CD4-positive, CD25-positive, alpha-beta regulatory T cell (primary cell): ENCODE measurements at regions not wholly inside any gene's neighbourhood (a gene's known extent, or its start where the extent isn't known, plus 50 kb on each side); places are given as distances from the start of the nearest gene placed in this dataset.

Experiments used
- ATAC-seq, 2 donors: fragments of 150-1000 bp; cut with Tn5 transposase; one replicate each; pipeline ENCODE4 v1.10.0; 2021; ENCODE audit warnings: low read depth in 2 of 2, moderate number of reproducible peaks in 2 of 2, moderate library complexity in 1 of 2
- DNase-seq, 3 donors: peaks; one replicate each; pipeline versions ENCODE4 v3.0.0 to v3.0.0-alpha.2; 2012 to 2022; ENCODE audit warnings: mixed read lengths in 1 of 3
- H3K27ac ChIP-seq: one replicate; pipeline ENCODE4 v1.7.0; 2013; ENCODE audit warnings: mild to moderate bottlenecking, low read length; ENCODE audit not compliant: insufficient read depth, poor library complexity, severe bottlenecking
- H3K27me3 ChIP-seq: one replicate; pipeline ENCODE4 v1.7.0; 2013; ENCODE audit warnings: low read length; ENCODE audit not compliant: control insufficient read depth, insufficient read depth
- H3K36me3 ChIP-seq: one replicate; pipeline ENCODE4 v1.7.0; 2013; ENCODE audit warnings: mild to moderate bottlenecking, low read length, moderate library complexity; ENCODE audit not compliant: control insufficient read depth, insufficient read depth
- H3K4me1 ChIP-seq: 2 replicates; pipeline ENCODE4 v1.7.0; 2013; ENCODE audit warnings: mild to moderate bottlenecking, low read length; ENCODE audit not compliant: insufficient read depth, control insufficient read depth, poor library complexity, severe bottlenecking
- H3K4me3 ChIP-seq: one replicate; pipeline ENCODE4 v1.7.0; 2013; ENCODE audit warnings: low read depth, mild to moderate bottlenecking, low read length, moderate library complexity
- H3K9me3 ChIP-seq, 2 experiments: 1 replicate in 1 of 2; 2 replicates in 1 of 2; pipeline ENCODE4 v1.7.0; 2013; ENCODE audit warnings: low read length in 2 of 2, mild to moderate bottlenecking in 1 of 2, moderate library complexity in 1 of 2; ENCODE audit not compliant: control insufficient read depth in 2 of 2
- H3K27ac Mint-ChIP-seq, 3 donors: one replicate each; pipeline ENCODE4 v1.8.0; 2020 to 2022; ENCODE audit warnings: mild to moderate bottlenecking in 3 of 3, mixed read lengths in 3 of 3, moderate library complexity in 2 of 3
- H3K27me3 Mint-ChIP-seq: one replicate; pipeline ENCODE4 v1.8.0; 2022; ENCODE audit warnings: mild to moderate bottlenecking, mixed read lengths
- H3K36me3 Mint-ChIP-seq: one replicate; pipeline ENCODE4 v1.8.0; 2020; ENCODE audit warnings: mixed read lengths
- H3K4me1 Mint-ChIP-seq, 4 donors: one replicate each; pipeline ENCODE4 v1.8.0; 2020 to 2022; ENCODE audit warnings: mixed read lengths in 4 of 4, mild to moderate bottlenecking in 1 of 4
- H3K4me3 Mint-ChIP-seq, 4 donors: one replicate each; pipeline ENCODE4 v1.8.0; 2020 to 2022; ENCODE audit warnings: mild to moderate bottlenecking in 4 of 4, mixed read lengths in 4 of 4, moderate library complexity in 3 of 4
- H3K9me3 Mint-ChIP-seq, 7 donors: one replicate each; pipeline ENCODE4 v1.8.0; 2020 to 2022; ENCODE audit warnings: mixed read lengths in 7 of 7, mild to moderate bottlenecking in 3 of 7, moderate library complexity in 2 of 7

DNA sequence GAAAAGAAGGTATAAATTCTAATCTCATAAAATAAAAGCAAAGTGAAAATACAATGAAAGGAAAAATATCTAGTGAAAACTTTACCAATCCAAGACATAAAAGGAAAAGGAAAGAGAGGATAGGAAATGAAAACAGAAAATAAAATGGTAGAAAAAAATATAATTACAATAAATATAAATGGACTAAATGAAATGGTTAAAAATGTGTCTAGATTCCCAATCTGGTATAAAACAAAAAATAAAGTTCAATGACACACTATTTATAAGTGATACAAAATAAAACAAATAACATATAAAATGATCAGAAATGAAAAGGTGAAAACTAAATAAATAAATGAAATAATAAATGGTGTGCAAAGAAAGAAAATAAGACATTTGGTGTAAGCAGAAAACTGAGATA lies 516.4 kb upstream of the RORB start:
- H3K9me3 Mint-ChIP-seq: peaks cover 0 to 10% (median 4%) of the 10 kb centered on the region in 7 donors
- no peaks in the 10 kb centered on the region for H3K36me3 Mint-ChIP-seq
- Histone ChIP-seq H3K27me3 (no peaks in the 10 kb centered on the region), H3K36me3 (no peaks in the 10 kb centered on the region), H3K4me3 (no peak overlapping the region), H3K9me3 (peaks cover 0 to 3% of the 10 kb centered on the region in 2 experiments), H3K27ac (no peak overlapping the region), H3K4me1 (no peaks in the 10 kb centered on the region)
- no peak overlapping the region for H3K27ac Mint-ChIP-seq
- H3K4me1 Mint-ChIP-seq: no peaks in the 10 kb centered on the region
- no peaks in the 10 kb centered on the region for H3K27me3 Mint-ChIP-seq
- ATAC-seq: no peak
- no peak overlapping the region for H3K4me3 Mint-ChIP-seq
- DNase-seq: no peak

DNA sequence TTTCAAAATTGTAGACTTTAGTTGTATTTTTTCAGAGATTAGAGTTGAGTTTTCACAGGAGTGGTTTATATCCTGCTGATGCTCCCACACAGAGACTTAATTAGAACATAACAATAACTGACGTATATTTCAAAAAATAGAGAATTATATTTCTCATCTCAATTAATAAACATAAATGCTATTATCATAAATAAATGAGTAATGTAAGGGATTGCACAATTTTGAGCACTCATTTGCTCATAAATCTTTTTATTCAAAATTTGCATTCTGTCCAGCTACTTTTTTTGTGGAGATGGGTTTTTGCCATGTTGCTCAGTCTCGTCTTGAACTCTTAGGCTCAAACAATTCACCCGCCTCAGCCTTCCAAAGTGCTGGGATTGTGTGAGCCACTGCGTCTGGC lies 515.7 kb upstream of the RORB start:
- Histone ChIP-seq H3K36me3 (no peaks in the 10 kb centered on the region), H3K4me3 (no peak overlapping the region), H3K9me3 (peaks cover 0 to 3% of the 10 kb centered on the region in 2 experiments), H3K27ac (no peak overlapping the region), H3K27me3 (no peaks in the 10 kb centered on the region), H3K4me1 (no peaks in the 10 kb centered on the region)
- no peaks in the 10 kb centered on the region for H3K36me3 Mint-ChIP-seq
- no peak overlapping the region for H3K27ac Mint-ChIP-seq
- no peaks in the 10 kb centered on the region for H3K27me3 Mint-ChIP-seq
- ATAC-seq (no peak), DNase-seq (no peak)
- H3K4me1 Mint-ChIP-seq: no peaks in the 10 kb centered on the region
- H3K4me3 Mint-ChIP-seq: no peak overlapping the region
- H3K9me3 Mint-ChIP-seq: peaks cover 0 to 13% (median 4%) of the 10 kb centered on the region in 7 donors

DNA sequence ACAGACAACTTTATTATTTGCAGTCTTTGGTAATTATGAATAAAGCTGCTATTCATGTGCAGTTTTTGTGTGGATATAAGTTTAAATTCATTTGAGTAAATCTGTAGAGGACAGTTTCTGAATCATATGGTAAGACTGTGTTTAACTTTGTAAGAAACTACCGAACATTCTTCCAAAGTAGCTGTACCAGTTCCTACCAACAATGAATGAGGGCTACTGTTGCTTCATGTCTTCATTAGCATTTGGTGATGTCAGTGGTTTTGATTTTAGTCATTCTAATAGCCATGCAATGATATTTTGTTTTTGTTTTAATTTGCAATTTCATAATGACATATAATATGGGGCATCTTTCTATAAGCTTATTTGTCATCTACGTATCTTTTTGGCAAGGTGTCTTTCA lies 501.3 kb upstream of the RORB start:
- no peaks in the 10 kb centered on the region for H3K36me3 Mint-ChIP-seq
- H3K4me3 Mint-ChIP-seq: no peak overlapping the region
- Histone ChIP-seq H3K36me3 (no peaks in the 10 kb centered on the region), H3K4me1 (no peaks in the 10 kb centered on the region), H3K9me3 (peaks cover 0 to 5% of the 10 kb centered on the region in 2 experiments), H3K27ac (no peak overlapping the region), H3K27me3 (no peaks in the 10 kb centered on the region), H3K4me3 (no peak overlapping the region)
- H3K9me3 Mint-ChIP-seq: peaks cover 1 to 13% (median 4%) of the 10 kb centered on the region in 7 donors
- H3K4me1 Mint-ChIP-seq: no peaks in the 10 kb centered on the region
- no peak for ATAC-seq
- no peak for DNase-seq
- no peaks in the 10 kb centered on the region for H3K27me3 Mint-ChIP-seq
- H3K27ac Mint-ChIP-seq: no peak overlapping the region

- H3K27me3 ChIP-seq: no peaks in the 10 kb centered on the region
- no peaks in the 10 kb centered on the region for H3K4me1 ChIP-seq
- H3K36me3 ChIP-seq: no peaks in the 10 kb centered on the region
- no peaks in the 10 kb centered on the region for H3K27me3 Mint-ChIP-seq
- H3K4me3 ChIP-seq: no peak overlapping the region
- H3K9me3 ChIP-seq: peaks cover 0 to 5% of the 10 kb centered on the region in 2 experiments
- H3K9me3 Mint-ChIP-seq: peaks cover 1 to 13% (median 4%) of the 10 kb centered on the region in 7 donors
- DNase-seq (no peak), ATAC-seq (no peak)
- no peaks in the 10 kb centered on the region for H3K36me3 Mint-ChIP-seq
- no peak overlapping the region for H3K4me3 Mint-ChIP-seq
- no peak overlapping the region for H3K27ac Mint-ChIP-seq
- H3K4me1 Mint-ChIP-seq: no peaks in the 10 kb centered on the region
- no peak overlapping the region for H3K27ac ChIP-seq
Measured at GRCh38 chr9:73996844-73997243, 500.3 kb upstream of the RORB start.

DNA sequence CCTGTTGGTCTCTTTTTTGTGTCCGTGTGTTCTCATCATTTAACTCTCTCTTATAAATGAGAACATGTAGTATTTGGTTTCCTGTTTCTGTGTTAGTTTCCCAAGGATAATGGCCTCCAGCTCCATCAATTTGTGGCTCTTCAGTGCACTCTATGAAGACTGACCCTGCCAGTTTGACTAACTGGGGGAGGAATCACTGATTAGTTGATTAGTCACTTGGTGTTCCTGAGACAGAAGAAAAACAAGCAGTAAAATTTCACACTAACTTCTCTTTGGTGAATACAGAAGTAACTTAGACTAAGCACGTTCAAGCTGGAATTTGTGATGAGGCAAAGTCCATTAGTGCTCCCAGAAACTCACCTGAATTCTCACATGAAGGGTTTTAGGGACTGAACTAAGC lies 495.8 kb upstream of the RORB start:
- no peak overlapping the region for H3K4me3 Mint-ChIP-seq
- H3K36me3 Mint-ChIP-seq: no peaks in the 10 kb centered on the region
- peaks cover 4 to 12% (median 9%) of the 10 kb centered on the region in 7 donors for H3K9me3 Mint-ChIP-seq
- H3K27me3 ChIP-seq: no peaks in the 10 kb centered on the region
- H3K27me3 Mint-ChIP-seq: no peaks in the 10 kb centered on the region
- H3K27ac Mint-ChIP-seq: no peak overlapping the region
- H3K9me3 ChIP-seq: peaks cover 0 to 5% of the 10 kb centered on the region in 2 experiments
- H3K4me1 ChIP-seq: no peaks in the 10 kb centered on the region
- H3K36me3 ChIP-seq: no peaks in the 10 kb centered on the region
- DNase-seq (no peak), ATAC-seq (no peak)
- H3K4me3 ChIP-seq: no peak overlapping the region
- peaks cover 0 to 5% (median 0%) of the 10 kb centered on the region in 4 donors for H3K4me1 Mint-ChIP-seq
- H3K27ac ChIP-seq: no peak overlapping the region

GRCh38 chr9:74006935-74007334 lies 490.2 kb upstream of the RORB start:
- no peaks in the 10 kb centered on the region for H3K36me3 Mint-ChIP-seq
- H3K4me1 ChIP-seq: no peaks in the 10 kb centered on the region
- DNase-seq (no peak), ATAC-seq (no peak)
- no peak overlapping the region for H3K4me3 ChIP-seq
- no peaks in the 10 kb centered on the region for H3K36me3 ChIP-seq
- no peaks in the 10 kb centered on the region for H3K9me3 ChIP-seq
- H3K27me3 ChIP-seq: no peaks in the 10 kb centered on the region
- H3K9me3 Mint-ChIP-seq: peaks cover 2 to 11% (median 6%) of the 10 kb centered on the region in 7 donors
- no peaks in the 10 kb centered on the region for H3K27me3 Mint-ChIP-seq
- no peak overlapping the region for H3K27ac Mint-ChIP-seq
- H3K4me3 Mint-ChIP-seq: no peak overlapping the region
- no peak overlapping the region for H3K27ac ChIP-seq
- peaks cover 0 to 5% (median 0%) of the 10 kb centered on the region in 4 donors for H3K4me1 Mint-ChIP-seq

DNA sequence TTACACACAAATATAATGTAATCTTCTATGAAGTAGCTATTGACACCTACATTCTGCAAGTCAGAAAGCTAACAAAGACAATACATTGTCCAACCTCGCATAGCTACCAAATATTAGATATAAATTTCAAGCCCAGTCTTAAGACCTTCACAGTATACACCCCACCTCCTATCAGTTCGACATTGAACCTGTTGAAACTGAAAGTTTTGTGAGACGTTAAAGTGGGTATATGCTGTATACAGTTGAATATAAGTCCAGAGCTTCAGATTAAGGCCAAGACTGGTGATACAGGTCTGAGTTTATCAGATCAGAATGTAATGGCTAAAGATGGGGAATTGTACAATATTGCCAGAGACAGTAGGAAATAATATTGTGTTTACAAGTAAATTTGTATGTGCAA lies 489.3 kb upstream of the RORB start:
- Mint-ChIP-seq H3K4me1 (peaks cover 0 to 5% (median 0%) of the 10 kb centered on the region in 4 donors), H3K36me3 (no peaks in the 10 kb centered on the region), H3K27me3 (no peaks in the 10 kb centered on the region), H3K9me3 (peaks cover 0 to 10% (median 6%) of the 10 kb centered on the region in 7 donors), H3K4me3 (no peak overlapping the region), H3K27ac (no peak overlapping the region)
- no peak overlapping the region for H3K4me3 ChIP-seq
- H3K4me1 ChIP-seq: no peaks in the 10 kb centered on the region
- ATAC-seq (no peak), DNase-seq (no peak)
- H3K27me3 ChIP-seq: no peaks in the 10 kb centered on the region
- H3K9me3 ChIP-seq: no peaks in the 10 kb centered on the region
- no peaks in the 10 kb centered on the region for H3K36me3 ChIP-seq
- no peak overlapping the region for H3K27ac ChIP-seq

DNA sequence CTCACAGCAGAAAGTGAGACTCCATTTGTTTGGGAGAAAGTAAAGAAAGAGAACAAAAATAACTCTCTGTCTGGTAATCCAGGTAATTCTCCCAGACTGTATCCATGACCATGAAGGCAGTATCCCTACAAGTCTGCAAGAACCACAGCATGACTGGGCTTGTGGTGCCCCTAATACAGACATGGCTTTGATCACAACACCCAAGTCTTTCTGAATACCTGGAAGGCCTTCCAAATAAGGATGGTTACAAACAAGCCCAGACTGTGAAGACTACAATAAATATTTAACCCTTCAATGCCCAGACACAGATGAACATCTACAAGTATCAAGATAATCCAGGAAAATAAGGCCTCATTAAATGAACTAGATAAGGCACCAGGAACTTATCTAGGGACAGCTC lies 481.1 kb upstream of the RORB start:
- no peaks in the 10 kb centered on the region for H3K36me3 ChIP-seq
- DNase-seq (no peak), ATAC-seq (no peak)
- Mint-ChIP-seq H3K36me3 (no peaks in the 10 kb centered on the region), H3K4me3 (no peak overlapping the region), H3K27ac (no peak overlapping the region), H3K9me3 (peaks cover 1 to 22% (median 9%) of the 10 kb centered on the region in 7 donors), H3K27me3 (no peaks in the 10 kb centered on the region), H3K4me1 (no peaks in the 10 kb centered on the region)
- no peaks in the 10 kb centered on the region for H3K9me3 ChIP-seq
- no peaks in the 10 kb centered on the region for H3K27me3 ChIP-seq
- H3K27ac ChIP-seq: no peak overlapping the region
- H3K4me1 ChIP-seq: no peaks in the 10 kb centered on the region
- H3K4me3 ChIP-seq: no peak overlapping the region
